ENCODE measurements at regions not wholly inside any gene's neighbourhood (a gene's known extent, or its start where the extent isn't known, plus 50 kb on each side); places are given as distances from the start of the nearest gene placed in this dataset.

DNA sequence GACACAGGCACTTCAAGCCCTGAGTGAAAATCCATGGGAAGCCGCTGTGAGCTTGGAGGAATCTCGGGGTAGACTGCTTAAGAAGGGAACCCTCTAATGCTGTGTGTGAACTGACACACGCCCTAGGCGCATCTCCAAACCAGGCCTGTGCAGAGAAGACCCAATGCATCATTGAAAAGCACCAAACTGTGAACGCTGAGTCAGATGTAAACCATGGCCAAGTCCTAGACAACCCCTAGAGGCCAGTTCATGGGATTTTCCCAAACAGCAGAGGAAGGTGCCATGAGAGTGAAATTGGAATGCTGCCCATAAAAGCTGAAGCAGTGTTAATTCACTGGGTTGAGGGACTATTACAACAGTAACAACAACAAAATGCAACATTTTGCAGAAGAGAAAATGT is 296.5 kb downstream of the SMOC2 start:
- DNase-seq = no peak

DNA sequence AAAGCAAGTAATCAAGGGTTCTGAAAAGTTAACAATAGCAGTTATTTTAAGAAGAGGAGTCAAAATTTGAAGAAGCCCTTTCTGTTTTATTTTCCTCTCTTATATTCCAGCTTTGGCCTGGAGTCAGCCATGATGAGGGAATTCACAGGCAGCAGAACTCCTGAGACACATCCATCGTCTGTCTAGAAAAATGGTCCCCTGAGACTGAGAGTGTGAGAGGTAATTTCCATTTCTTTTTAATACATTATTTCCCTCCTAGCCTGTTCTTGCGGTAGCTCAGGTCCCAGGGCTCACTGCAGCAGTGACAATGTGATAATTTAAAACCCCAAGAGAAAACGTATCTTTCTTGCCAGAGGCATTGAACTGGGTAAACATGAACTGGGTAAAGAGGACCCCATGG is 296.0 kb downstream of the SMOC2 start:
- DNase-seq = no peak

DNA sequence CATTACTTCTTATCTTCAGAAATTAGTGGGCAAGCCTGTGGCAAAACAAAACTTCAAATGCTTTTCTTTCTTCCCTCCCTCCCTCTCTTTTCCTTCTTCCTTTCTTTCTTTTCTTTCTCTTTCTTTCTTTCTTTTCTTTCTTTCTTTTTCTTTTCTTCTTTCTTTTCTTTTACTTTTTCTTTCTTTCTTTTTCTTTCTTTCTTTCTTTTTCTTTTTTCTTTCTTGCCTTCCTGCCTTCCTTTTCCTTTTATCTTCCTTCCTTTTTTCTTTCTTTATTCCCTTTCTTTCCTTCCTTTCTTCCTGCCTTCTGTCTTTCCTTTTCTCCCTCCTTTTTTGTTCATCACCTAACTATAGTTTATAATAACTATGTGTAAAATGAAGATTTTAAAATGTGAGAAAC is 295.1 kb downstream of the SMOC2 start:
- no peak for DNase-seq

DNA sequence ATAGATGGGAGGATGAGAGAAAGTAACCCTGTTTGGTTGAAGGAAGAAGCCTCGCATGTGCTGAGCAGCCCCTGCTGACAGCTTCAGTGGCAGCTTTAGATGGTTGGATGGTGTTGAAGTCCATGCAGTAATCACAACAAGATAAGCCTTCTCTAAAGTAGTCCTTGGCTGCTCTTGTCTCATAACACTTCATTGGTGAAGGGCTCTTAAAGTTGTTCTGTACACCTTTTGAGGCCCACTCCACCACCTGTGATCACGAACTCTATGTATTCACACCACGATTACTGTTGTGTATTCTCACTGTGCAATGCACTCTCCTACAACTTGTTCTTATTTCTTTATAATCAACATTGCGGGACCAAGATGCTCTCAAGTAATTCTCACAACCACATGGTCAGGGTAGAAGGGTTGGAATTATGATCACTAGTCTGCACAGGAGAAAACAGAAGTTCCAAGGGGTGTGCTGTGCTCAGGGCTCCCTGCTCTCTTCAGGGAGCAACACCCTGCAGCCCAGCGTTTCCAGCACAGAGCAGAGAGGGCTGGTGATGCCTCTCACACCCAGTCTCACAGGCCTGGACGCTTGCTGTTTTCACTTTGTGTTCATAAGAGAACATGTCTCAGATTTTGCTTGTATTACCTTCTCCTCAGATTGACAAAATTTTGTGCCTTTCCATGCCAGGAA is 294.4 kb downstream of the SMOC2 start:
- DNase-seq = no peak

DNA sequence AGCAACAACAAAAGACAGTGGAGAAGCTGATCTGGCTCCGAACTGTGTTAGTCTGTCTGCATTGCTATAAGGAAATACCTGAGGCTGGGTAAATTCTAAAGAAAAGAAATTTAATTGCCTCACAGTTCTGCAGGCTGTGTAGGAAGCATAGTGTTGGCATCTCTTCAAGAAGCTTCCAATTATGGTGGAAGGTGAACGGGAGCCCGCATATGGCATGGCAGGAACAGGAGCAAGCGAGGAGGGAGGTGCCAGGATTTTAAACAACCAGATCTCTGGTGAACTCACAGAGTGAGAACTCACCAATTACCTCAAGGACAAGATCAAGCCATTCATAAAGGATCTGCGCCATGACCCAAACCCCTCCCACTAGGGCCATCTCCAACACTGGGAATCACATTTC is 293.5 kb downstream of the SMOC2 start:
- no peak for DNase-seq

DNA sequence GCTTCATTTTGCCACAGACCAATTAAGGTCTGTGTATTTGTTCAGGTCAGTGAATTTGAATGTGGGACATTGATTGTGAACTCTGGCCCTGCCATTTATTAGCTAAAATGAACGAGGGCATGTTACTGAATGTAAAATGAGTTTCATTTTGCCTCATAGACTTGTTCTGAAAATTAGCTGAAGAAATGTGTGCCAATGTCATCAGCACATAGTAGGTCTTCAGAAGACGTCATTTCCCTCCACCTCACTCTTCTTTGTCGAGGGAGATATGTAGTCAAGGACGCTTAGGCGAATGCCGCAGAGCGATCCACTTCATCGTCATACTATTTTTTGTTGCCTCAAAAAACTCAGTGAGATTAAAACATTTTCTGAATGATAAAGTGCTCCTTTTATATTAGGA is 291.7 kb downstream of the SMOC2 start:
- DNase-seq = no peak

DNA sequence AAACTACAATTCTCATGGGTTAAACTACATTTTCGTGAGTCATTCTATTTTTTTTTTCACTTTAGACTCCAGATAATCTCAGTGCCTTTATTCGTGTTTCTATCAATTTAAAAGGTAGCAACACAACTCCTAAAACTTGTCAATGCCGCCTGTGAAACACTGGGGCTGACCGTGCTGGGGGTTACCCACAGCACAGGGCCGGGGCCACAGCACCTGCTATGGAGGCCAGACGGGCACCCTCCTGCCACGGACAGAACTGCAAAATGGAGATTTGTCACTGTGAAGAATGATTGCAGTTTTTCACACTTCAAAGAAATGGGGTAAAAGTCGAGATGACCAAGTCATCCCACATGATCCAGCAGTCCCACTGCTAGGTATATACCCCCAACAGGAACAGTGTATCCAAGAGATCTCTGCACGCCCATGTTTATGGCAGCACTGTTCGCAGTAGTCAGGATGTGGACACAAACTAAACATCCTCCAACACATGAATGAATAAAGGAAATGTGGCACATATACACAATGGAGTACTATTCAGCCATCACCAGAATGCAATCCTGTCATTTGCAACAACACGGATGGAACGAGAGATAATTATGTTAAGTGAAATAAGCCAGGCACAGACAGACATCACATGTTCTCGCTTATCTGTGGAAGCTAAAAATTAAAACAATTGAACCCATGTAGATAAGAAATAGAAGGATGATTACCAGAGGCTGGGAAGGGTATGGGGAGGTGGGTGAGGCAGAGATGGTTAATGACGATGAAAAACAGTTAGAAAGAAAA is 290.1 kb downstream of the SMOC2 start:
- DNase-seq = no peak

DNA sequence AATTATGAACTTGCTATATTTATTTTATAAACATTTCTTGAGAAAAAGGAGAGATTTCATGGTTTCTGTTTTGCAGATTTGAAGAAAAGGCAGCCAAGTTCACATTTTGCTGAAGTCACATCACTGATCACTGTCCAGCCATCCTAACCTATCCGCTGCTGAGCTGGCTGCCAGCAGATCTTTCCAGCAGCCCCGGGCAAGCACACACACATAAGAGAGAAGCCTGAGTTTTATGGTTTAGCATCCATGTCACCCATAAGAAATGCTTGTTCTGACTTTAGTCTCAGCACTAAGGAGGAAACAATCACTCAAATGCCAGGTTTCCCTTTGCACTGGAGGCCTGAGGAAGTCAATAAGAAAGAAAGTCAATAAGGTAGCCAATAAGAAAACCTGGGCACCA is 287.1 kb downstream of the SMOC2 start:
- no peak for DNase-seq

DNA sequence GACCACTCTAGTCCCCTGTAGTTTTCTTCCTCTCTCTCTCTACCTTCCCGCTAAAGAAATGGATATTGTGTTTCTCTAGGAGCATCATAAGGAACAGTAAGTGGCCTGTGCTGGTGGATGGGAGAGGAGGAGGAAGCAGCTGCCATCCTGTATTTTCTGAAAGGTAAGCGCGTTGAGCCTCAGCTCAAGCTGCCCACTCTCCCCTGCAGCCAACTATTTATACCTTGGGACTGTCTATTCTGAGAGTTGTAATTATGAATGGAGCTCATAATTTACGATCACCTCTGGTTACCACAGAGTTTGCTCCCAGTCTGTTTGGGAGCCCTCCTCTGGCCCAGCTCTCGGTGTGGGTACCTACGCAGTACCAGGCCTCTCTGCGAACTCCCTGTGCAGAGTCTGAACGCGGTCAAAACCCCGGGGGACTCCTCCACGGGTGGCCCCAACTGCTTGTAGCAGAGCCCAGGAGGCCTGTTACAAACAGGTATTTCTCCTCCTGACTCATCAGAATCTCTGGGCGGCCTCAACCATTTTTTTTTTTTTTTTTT is 285.4 kb downstream of the SMOC2 start:
- DNase-seq = no peak

DNA sequence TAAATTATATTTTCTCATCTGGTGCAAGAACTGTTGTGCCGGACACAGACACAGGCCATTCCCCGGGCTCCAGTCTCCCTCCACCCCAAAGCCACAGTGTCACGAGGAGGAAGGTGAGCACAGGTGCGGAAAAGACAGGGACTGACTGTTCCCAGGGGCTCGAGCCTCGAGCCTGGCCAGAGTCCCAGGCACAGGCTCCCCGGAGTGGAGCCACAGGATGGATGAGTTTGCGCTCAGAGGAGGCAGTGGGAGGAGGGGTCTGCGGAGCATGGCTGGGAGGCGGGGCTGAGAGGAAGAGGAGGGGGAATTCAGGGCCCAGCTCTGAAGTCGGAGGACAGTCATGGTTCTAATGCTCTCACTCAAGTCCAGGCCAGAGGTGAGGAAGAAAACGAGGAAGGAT is 284.8 kb downstream of the SMOC2 start:
- no peak for DNase-seq

DNA sequence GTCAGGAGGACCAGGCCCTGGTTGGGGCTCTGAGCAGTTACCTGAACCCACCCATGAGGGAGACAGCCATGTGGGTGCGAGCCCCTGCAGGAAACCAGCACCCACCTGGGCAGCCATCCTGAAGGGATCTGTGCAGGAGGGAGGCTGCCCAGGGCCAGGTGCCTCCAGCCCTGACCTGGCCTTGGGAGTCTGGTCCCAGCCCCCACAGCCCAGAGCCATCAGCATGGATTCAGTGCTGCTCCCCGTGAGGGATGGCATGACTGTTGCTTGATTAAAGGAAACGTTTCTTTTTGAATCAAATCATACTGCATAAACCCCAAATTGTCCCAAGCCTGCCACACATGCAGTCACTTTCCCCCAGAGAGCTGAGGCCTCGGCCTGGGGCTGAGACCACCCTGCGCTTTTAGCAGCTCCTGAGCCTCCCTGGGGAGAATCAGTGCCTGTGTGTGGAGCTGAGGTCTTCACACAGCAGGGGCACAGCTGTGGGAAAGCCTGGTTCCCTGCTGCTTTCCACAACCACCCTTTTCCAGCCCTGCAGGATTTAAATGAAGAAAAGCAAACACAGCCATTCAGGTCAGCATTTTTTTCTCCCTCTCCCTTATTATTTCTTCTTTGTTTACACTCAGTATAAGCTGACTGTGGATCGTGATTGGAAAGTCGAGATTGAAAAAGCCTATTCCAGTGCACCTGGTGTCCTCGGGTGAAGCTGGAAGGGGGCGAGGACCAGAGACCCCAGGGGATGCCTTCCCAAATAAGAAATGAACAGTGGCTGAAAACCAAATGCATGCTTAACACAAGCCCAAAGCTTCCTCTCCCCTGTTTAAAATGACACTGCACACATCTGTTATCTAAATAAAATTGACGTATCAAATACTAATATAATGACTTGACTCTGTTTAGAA is 283.9 kb downstream of the SMOC2 start:
- DNase-seq = no peak

DNA sequence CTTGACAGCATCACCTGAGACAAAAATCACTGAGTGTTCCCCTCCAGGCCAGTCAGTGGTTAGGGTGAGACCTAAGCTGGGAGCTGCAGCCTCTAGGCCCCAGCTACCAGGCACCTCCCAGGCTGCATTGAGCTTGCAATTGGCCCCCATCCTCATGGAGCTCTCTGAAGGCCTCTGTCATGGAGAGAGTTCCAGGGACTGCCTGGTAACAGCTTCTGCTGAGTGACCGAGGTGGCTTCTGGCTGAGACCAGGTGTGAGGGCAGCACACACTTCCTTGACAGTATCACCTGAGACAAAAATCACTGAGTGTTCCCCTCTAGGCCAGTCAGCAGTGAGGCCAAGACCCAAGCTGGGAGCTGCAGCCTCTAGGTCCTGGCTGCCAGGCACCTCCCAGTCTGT is 283.0 kb downstream of the SMOC2 start:
- DNase-seq = no peak

DNA sequence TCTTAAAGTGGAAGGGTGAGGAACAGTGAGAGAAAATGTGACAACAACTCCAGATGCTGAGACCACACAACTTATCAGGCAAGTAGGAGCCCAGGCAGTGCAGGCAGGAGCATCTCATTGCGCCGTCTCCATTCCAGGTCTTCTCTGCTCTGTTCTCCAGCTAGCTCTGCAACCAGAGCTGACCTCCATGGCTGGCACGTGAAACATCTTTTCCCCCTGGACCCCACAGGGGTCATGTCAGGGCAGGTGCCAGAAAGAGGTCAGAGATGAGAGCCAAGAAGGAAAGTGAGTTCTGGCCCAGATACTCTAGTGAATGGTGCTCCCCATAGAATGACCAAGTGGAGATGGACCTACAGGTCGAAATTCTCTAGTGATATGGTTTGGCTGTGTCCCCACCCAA is 281.4 kb downstream of the SMOC2 start:
- no peak for DNase-seq

DNA sequence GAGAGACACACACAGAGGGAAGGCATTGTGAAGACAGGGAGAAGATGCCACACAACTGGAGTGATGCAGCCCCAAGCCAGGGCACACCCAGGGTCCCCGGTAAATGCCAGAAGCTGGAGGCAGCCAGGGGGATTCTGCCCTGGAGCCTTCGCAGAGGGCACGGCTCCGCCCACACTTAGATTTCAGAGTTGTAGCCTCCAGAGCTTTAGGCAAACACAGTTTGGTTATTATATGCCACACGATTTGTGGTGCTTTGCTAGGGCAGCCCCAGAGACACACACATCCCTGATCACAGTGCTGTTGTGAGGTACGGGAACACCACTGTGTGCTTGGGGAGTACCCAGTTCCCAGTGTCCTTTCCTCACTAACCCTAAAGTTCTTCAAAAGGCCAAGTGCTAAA is 280.6 kb downstream of the SMOC2 start:
- DNase-seq = no peak

DNA sequence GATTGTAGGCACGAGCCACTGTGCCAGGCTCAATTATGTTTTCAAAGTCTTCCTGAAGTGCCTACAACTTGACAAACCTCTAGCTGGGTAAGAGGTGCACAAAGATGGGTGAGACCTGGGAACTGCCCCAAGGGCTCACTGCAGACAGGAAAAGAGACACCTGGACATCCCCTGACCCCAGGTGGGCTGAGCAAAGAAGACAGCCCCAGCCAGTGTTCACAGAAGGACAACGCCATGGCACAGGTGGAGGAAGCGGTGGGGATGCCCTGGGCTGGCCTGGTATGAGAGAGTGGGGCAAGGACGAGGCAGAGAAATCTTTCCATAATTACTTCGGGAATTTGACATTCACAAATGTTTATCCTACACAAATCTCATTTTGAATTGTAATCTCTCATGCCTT is 278.9 kb downstream of the SMOC2 start:
- DNase-seq = no peak

DNA sequence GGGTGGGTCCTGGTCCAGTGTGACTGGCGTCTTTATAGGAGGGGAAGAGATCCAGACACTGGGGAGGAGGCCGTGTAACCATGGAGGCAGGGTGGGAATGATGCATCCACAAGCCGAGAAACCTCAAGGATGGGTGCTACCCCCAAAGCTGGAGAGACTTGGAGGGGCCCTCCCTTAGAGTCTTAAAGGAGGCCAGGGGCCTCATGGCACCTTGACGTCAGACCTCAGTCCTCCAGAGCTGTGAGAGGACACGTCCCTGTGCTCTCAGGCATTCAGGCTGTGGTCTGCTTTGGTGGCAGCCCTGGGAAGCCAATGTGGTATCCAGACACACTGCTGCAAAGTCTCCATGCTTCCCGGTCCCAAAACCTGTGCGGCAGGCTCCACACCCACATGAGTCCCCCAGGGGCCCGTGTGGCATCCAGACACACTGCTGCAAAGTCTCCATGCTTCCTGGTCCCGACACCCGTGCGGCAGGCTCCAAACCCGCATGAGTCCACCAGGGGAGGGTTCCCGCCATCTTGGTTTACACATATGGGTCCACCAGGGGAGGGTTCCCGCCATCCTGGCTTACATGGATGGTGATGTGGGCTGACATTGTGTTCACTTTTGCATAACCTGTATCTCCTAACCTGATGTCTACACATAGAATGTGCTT is 278.0 kb downstream of the SMOC2 start:
- no peak for DNase-seq
